Upper lobe of left lung (tissue), 4 donors: ENCODE measurements at regions not wholly inside any gene's neighbourhood (a gene's known extent, or its start where the extent isn't known, plus 50 kb on each side); places are given as distances from the start of the nearest gene placed in this dataset.

Source experiments
- CTCF ChIP-seq, 6 experiments: fragments of 450-650 bp in 4 of 6; fragments of 200-600 bp in 2 of 6; sonication (generic) in 2 of 6; IDR thresholded peaks; one replicate each; pipeline ENCODE4 v1.5.1; 2016 to 2019; ENCODE audit warnings: antibody characterized with exemption in 6 of 6
- EP300 ChIP-seq, 4 donors: sonication (generic); formaldehyde crosslinking; IDR thresholded peaks; one replicate each; pipeline ENCODE4 v1.5.1; 2017; ENCODE audit warnings: antibody characterized with exemption in 4 of 4, control low read depth in 2 of 4
- POLR2A ChIP-seq, 4 donors: fragments of 450-650 bp; IDR thresholded peaks; one replicate each; pipeline ENCODE4 v1.5.1; 2016 to 2017; ENCODE audit warnings: antibody characterized with exemption in 4 of 4, mild to moderate bottlenecking in 2 of 4
- POLR2AphosphoS5 ChIP-seq, 2 donors: sonication (generic); formaldehyde crosslinking; IDR thresholded peaks; one replicate each; pipeline ENCODE4 v1.5.1; 2017; ENCODE audit warnings: antibody characterized with exemption in 2 of 2

- no peak for TF ChIP-seq POLR2A (IDR thresholded peaks at IDR 0.05)
- TF ChIP-seq CTCF (IDR thresholded peaks at IDR 0.05): no peak
- no peak for TF ChIP-seq POLR2AphosphoS5 (IDR thresholded peaks at IDR 0.05)
- no peak for TF ChIP-seq EP300 (IDR thresholded peaks at IDR 0.05)
Observed at GRCh38 chr1:115911294-115911693, 65.0 kb upstream of the SLC22A15 start.
